Pons (tissue), 1 donor: ENCODE measurements at regions not wholly inside any gene's neighbourhood (a gene's known extent, or its start where the extent isn't known, plus 50 kb on each side); places are given as distances from the start of the nearest gene placed in this dataset.

ENCODE experiments used
- DNase-seq: peaks from one replicate; pipeline ENCODE4 v3.0.0-alpha.2; 2016; ENCODE audit warnings: low spot score

- DNase-seq = no peak
Observed at GRCh38 chr9:88734527-88734926, 199.5 kb downstream of the NXNL2 start.

GRCh38 chr9:88736136-88736637 is 201.2 kb downstream of the NXNL2 start:
- no peak for DNase-seq

DNA sequence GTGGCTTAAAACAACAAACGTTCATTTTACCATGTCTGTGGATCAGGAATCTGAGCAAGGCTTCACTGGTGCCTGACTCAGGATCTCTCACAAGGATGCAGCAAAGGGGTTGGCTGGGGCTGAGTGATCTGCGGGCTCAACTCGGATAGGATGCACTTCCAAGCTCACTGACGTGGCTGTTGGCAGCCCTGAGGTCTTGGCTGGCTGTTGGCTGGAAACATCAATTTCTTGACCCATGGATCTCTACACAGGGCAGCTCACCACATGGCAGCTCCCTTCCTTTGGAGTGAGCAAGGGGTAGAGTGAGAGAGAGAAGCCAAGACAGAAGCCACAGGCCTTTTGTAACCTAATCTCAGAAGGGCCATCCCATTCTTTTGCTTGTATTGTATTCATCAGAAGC is 202.1 kb downstream of the NXNL2 start:
- no peak for DNase-seq

DNA sequence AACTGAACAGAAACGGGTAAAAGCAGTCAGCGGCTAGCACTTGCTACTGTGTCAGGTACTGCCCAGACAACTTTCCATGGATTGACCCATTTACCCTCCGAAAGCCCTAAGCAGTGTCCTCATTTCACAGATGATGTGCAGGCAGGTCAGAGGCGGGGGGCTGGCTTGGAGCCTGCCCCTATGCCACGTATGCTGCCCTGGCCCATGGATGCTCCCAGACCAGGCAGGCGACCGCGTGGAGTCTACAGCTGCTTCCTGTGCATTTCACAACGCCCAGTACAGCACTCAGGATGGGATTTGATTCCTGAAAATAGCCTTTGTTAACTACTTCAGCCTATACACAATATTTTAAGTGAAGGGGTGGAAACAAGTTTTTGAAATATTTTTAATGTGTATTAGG is 202.9 kb downstream of the NXNL2 start:
- no peak for DNase-seq

GRCh38 chr9:88738709-88739108 is 203.7 kb downstream of the NXNL2 start:
- DNase-seq = no peak

GRCh38 chr9:88739373-88739772 is 204.4 kb downstream of the NXNL2 start:
- DNase-seq = no peak

DNA sequence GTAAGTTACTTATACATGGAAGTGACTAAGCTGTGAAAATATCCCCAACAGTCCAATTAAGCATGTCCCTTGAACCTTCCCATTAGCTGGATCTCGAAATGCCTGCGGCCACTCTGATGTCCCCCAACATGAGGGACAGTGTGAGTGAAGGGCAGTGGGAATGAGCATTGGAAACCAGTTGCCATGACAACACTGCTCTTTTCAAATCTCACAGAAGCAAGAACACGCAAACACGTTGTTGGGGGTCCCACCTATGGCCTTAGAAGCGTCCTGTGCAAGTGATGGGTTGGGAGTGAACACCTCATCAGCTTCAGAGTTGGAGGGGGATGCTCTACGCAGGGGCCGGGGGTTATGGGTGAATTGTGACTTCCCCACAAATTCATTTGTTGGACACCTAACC is 205.9 kb downstream of the NXNL2 start:
- no peak for DNase-seq

DNA sequence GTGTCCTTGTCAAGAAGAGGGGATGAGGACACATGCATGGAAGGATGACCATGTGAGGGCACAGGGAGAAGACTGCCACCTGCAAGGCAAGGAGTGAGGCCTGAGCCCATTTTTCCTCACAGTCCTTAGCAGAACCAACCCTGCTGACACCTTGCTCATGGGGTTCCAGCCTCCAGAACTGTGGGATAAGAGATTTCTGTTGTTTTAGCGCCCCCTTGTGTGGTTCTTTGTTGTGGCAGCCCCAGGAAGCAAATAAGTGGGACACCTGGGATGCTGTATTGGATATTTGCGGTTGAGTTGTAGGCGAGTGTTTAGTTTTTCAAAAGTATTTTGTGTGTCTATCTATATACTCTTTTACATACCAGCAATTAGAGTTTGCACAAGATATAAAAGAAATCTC is 206.4 kb downstream of the NXNL2 start:
- no peak for DNase-seq

GRCh38 chr9:88742483-88742882 is 207.5 kb downstream of the NXNL2 start:
- peak; percentile 6 for DNase-seq

DNA sequence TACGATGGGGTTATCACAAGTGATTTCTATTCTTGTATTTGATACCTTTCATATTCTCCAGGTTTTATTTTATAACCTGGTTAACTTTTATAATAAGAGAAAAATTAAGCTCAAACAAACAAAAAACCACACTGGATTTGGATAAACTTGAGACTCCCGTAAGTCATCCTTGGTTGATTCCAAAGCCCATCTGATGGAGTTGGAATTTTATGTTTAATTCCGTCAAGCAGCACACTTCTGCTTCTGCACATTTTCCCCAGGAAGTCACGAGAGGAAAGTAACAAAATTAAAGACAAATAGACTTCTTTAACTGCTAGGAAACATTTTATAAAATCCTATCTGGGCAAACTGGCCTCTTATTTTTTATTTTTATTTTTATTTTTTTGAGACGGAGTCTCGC is 207.9 kb downstream of the NXNL2 start:
- DNase-seq = no peak

DNA sequence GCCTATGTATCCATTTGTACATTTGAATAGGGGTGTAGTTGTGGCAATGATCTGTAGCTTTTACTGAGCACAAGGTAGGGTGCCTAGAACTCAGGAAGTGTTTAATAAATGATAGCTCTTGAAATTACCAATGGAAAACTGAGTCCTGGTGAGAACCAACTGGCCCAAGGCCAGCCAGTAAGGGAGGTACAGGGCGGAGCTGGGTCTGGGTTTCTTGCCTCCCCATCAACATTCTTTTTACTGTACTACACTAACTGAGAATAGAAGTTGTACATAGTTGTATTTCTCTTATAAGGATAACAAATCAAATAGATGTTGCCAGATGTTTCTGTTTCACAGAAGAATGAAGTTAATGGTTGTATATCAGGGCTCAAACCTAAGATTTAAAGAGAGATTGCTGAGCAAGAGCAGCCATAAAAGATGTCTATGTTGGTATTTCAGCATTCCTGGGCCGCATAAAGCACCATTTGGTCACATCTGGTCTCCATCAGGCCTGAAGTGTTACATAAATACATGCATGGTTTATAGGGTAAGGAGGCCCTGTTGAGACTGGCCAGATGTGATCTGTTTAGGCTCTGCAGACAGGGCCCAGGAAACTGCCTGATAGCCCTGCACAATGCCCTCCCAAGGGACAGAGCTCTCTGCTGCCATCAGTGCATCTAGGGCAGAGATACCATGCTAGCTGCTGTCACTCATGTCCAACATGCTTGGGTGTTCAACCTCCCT is 210.5 kb downstream of the NXNL2 start:
- no peak for DNase-seq

GRCh38 chr9:88746029-88746742 is 211.2 kb downstream of the NXNL2 start:
- DNase-seq = no peak

- no peak for DNase-seq
Observed at GRCh38 chr9:88746743-88747398, 211.9 kb downstream of the NXNL2 start.

DNA sequence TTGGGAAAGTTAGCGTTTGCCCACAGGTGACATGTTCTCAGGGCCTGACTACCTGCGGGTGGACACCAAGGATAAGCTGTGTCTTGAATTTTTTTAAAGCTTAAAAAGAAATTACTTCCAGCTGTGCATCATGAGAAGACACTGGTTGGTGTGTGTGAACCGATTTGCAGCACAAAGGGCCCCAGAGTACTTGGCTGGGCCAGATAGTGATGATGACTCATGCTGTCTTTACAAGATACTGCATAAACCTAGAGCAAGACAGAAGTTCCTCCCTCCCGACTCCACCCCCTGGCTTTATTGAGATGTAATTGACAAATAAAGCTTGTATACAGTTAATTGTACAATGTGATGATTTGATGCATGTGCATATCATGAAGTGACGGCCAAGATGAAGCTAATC is 212.8 kb downstream of the NXNL2 start:
- DNase-seq = no peak

DNA sequence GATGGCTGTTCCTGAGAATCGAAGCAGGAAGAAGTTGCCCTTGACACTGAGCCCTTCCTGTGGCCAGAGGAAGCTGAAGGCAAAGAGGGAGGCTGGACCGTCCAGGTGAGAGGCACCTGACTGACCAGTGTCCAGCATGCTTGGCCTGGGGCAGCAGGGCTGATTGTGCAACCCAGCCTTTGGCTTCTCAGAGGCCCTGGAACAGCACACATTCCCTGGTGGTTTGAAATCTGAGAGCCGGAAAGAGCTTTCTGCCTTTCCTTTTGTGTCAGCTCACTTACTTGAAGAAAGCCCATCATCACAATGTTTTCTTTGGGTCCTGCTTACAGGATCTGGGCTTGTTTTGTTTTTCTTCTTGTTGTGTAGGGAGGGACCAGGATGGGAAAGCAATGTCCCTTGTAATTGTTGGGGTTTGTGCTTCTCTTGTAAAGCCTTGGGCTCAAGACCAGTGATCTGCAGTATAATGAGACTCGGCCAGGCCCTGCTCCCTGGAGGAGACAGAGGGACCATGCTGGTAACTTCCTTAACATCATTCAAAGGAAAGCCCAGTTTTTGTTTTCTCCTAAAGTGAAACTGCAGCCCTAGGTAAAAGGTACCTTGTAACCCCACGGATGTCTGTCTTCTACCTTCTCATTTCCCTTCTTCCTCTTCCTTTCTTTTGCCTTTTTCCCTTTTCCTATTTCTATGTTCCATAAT is 213.7 kb downstream of the NXNL2 start:
- no peak for DNase-seq

GRCh38 chr9:88749420-88749819 is 214.4 kb downstream of the NXNL2 start:
- DNase-seq = no peak

DNA sequence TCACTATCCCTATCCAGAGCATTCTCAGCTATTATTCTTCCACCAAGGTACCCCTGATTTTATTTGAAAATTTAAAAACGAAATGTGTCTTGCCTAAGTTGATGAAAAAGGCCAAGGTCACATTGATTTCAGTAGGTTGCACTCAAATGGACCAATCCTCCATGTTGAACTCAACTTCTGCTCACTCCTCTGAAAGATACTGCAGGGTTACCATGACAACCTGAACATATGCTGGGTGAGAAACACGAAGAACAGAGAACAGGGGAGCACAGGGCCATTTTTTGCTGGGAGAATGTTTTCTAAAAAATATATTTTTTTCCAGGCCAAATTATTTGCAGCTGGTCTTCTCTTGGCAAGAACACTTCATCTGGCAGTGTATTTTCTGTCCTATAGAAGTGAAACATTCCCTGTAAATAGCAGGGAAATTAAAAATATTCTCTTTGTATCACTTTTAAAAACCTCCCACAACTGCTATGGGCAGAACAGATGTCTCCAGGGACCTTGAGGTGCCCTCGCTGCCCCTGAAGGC is 215.9 kb downstream of the NXNL2 start:
- DNase-seq = no peak

- DNase-seq = no peak
Observed at GRCh38 chr9:88751781-88752180, 216.8 kb downstream of the NXNL2 start.

DNA sequence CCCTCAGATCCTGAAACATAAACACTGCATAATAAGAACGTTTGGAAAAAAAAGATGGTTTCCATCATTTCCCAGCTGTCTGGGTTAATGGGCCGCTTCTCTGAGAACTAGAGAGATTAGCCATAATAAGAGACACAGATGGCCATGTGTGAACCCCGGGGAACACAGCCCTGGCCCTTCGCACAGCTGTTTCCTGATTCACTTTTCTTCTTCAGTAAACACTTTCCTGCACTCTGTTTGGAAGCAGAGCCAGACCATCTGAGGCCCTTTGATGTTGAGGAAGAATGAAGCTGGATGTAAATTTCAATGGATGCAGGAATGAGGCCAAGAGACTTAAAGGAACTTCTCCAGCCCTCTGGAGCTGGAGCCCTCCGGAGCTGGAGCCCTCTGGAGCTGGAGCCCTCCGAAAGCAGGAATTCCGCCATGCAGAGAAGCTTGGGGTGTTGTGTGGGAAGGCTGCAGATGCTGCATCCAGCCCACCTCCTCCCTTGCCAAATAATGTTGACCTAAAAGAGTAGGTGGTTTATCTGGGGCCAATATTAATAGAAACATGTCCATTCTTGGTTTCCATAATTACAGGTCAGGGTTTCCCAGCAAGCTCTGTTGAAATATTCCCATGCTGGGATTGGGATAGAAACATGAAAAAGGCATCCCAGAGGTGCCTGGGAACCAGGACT is 218.9 kb downstream of the NXNL2 start:
- no peak for DNase-seq

DNA sequence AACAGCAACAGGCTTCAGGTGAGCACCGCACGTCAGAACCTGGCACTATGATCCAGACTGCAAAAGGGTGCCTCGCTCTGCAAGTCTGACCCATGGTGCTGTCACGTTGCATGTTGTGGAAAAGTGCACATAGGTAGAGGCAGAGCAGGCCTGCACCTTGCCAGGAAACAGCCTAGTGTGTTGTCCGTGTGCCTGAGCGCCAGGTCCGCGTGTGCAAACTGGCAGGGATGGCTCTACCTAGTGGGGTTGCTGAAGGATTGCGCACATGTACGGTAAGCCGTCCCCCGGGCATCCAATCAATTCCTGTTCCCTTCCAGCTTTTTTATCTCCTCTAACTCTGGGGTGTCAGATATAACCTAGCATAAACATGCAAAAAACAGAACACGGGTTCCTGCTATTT is 219.5 kb downstream of the NXNL2 start:
- no peak for DNase-seq

DNA sequence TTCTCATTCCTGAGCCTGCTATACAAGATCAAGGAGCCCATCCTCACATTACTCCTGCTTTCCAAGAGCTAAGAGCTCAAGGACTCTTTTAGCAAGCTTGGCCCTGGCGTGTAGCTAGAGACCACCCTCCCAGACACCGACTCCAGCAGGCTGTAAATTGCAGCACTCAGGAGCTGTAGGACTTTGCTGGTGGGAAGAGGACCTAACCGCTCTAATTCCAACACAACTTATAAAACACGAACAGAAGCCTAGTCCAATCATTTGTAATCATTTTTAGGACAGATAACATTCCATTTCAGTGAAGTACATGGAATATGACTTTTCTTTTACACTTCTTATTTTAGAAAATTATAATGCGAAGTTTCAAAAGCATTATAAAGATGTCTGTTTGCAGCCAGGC is 219.9 kb downstream of the NXNL2 start:
- no peak for DNase-seq
